ENCODE measurements at regions not wholly inside any gene's neighbourhood (a gene's known extent, or its start where the extent isn't known, plus 50 kb on each side); places are given as distances from the start of the nearest gene placed in this dataset.
"Not testable (repeated sequence)": the region's sequence is repeated elsewhere in the genome, so short reads cannot be mapped to it uniquely, and the experiment has no call there.

DNA sequence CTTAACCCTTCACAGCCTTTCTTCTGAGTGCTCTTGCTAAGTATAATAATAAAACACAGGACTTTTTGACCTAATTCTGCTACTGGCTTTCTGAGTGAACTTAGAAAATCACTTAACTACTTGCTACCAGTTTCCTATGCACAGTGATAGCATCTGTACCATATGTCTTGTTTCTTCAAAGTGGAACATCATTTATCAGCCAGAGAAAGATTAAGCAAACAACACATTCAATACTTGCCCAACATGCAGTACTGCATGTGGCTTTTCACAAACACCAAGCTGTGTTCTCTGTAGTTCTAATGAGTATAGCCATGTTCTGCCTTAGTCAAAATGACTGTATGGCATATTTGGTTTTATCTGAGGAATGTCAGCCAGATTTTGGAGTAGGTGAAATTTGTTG lies 1286.6 kb upstream of the ZEB2 start:
- no peak for DNase-seq (ENCODE audit: low read depth in 2 of 2)

DNA sequence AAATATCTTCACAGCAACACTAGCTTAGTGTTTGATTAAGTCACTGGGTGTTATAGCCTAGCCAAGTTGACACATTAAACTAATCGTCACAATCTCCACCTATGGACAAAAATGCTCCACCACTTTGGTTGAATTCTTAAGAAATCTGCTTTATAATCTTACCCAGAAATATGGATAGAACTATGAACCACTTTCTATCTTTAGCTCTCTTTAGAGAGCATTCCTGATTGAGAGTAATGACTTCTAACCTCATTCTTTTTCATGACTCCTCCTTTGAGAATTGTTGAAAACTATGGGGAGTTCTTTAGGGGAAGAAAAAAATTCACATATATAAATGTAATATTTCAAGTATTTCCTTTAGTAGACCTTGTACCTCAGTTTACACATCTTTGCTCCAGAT lies 1282.2 kb upstream of the ZEB2 start:
- DNase-seq (ENCODE audit: low read depth in 2 of 2), result no peak

DNA sequence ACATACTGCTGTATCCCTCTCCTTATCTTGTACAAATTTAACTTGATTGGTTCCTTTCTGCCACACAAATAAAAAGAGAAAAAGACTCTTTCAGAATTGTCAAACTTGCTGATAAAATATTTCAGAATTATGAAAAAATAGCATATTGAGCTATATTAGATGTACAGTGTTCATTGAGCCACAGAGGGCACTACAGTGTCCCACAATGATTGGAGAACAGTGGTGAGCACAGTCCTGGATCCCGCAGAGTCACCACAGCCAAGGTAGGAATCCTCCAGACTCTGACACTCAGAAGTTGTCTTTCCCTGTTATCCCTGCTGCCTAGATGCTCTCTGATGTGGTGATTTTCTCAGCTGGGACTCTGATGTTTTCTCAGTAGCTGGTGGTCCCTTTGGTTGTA lies 1281.3 kb upstream of the ZEB2 start:
- DNase-seq (ENCODE audit: low read depth in 2 of 2), result no peak

DNA sequence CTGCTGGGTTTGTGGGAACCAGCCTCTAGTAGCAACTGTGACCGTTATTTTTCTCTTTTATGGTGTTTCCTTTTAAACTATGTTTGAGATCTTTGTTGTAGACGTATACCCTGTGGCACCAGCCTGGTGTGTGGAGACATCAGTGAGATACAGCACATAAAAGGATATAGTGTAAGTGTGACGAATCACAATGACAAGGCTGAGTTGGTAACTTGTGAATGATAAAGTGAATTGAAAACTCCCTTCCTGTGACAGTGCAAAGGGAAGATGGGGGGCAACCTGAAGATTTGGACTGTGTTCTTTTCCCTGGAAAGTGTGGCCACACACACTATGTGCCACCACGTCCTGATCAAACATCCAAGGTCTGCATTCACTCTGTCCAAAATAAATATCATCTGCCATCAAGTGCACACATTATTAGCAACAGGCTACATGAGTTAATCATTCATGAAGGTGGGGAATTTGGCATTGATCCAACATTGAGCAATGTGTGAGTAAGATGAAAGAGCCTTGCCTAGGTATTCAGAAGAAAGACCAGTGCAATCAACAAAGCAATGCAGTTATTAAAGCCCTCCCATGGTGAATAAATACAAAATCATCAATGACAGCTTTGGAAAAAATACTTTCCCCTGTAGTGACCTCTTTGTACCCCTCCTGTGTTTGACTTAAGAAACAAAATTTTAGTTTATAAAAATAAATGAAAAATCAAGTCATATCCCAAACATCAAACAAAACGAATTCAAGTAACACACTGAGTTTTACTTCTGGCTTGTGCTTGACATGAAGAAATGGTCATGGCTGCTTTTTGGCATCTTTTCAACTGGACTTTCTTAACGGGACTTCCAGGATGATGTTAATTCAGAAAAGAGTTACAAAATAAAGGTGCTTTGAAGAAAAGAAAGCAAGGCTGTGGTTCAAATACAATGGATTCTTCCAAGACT lies 1280.5 kb upstream of the ZEB2 start:
- no peak for DNase-seq (ENCODE audit: low read depth in 2 of 2)

DNA sequence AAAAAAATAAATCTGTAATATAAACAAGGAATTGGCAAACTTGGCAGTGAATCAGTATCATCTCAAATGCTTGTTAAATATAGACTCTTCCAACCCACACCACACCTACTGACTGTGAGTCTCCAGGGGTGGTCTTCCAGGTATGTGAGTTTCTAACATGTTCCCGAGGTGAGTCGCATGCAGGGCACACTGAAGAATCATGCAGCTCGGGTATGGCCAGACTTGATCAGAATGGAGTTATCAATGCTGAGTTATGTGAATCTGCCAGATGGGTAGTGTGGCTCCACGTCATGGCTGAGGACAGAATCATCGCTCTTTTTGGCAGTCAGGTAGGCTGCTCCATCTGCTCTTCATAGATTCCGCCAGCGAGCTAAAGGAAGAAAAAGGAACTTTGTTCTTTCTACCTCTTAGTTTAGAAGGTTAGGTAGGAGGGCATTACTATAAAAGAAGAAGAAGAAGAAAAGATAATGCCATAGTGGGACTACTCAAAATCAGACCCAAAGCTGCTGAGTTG lies 1279.7 kb upstream of the ZEB2 start:
- no peak for DNase-seq (ENCODE audit: low read depth in 2 of 2)

DNA sequence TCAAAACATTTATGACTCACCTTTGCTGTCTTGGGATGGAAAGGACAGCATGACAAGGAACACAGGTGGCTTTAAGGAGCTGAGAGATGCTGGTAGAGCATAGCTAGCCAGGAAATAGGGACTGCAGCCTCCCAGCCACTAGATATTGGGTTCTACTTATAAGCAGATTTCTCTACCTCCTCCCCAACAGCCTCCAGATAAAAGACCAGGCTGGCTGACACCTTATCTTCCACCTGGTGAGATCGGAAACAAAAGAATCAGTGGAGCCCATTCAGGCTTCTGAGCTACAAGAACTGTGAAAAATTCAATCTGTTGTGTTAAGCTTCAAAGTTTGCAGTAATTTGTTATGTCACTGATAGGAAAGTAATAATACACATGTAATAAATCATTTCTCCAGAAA lies 1278.5 kb upstream of the ZEB2 start:
- no peak for DNase-seq (ENCODE audit: low read depth in 2 of 2)

DNA sequence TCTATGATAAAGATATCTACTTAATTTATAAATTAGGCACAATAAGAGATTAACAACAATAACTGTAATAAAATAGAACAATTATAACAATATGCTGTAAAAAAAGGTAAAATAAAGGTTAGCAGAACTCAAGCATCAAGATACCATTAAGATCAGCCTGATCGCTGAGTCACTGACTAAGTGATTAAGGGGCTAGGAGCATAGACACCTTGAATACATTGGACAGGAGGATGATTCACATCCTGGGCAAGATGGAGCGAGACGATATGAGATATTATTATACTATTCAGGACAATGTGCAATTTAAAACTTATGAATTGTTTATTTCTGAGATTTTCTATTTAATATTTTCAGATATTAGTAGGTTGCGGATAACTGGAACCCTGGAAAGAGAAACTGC lies 1277.8 kb upstream of the ZEB2 start:
- no peak for DNase-seq (ENCODE audit: low read depth in 2 of 2)

DNA sequence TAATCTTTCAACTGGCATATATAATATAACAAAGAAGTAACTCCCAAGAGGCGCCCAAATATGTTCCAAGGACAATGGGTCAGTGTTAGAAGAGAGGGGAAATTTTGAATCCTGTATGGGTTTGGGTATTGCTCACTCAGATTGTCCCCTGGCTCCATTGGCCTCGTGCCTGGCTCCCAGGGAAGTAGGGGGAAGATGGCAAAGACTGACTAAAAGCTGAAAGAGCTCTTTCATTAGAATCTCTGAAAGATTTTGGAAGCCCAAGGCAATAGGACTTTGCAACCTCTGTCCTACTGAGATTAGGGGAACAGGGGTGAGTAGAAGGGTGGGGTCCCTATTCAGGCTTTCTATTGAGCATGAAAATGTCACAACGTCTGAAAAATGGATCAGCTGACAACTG lies 1272.8 kb upstream of the ZEB2 start:
- no peak for DNase-seq (ENCODE audit: low read depth in 2 of 2)

DNA sequence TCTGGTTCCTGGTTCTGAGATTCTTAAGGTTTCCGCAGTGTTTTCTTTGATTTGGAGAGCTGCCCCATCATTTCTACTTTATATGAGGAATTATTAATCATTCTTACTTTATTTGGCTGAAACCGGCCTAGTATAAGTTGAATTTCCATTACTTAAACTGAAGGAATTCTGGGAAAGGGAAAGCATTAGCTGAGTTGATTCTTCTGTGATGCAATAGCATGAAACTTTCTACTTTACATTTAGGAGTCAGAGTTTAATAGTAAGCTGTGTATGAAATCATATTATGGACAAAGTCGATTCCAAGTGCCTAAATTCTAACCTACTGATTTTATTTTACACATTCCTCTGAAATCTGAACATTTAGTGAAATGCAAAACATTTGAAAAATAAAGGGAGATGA lies 1269.7 kb upstream of the ZEB2 start:
- no peak for DNase-seq (ENCODE audit: low read depth in 2 of 2)

DNA sequence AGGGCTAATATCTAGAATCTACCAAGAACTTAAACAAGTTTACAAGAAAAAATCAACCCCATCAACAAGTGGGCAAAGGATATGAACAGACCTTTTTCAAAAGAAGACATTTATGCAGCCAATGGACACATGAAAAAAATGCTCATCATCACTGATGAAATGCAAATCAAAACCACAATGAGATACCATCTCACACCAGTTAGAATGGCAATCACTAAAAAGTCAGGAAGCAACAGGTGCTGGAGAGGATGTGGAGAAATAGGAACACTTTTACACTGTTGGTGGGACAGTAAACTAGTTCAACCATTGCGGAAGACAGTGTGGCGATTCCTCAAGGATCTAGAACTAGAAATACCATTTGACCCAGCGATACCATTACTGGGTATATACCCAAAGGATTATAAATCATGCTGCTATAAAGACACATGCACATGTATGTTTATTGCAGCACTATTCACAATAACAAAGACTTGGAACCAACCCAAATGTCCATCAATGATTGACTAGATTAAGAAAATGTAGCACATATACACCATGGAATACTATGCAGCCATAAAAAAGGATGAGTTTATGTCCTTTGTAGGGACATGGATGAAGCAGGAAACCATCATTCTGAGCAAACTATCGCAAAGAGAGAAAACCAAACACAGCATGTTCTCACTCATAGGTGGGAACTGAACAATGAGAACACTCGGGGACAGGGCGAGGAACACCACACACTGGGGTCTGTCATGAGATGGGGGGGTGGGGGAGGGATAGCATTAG lies 1267.9 kb upstream of the ZEB2 start:
- not testable (repeated sequence) for DNase-seq (ENCODE audit: low read depth in 2 of 2)

DNA sequence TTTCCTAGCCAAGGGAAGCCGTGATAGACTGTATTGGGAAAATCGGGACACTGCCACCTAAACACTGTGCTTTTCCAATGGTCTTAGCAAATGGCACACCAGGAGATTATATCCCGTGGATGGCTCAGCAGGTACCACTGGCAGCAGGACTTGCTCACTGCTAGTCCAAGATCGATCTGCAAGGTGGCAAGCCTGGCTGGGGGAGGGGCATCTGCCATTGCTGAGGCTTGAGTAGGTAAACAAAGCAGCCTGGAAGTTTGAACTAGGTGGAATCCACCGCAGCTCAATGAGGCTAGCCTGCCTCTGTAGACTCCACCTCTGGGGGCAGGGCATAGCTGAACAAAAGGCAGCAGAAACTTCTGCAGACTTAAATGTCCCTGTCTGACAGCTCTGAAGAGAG lies 1262.7 kb upstream of the ZEB2 start:
- DNase-seq (ENCODE audit: low read depth in 2 of 2), result not testable (repeated sequence)

DNA sequence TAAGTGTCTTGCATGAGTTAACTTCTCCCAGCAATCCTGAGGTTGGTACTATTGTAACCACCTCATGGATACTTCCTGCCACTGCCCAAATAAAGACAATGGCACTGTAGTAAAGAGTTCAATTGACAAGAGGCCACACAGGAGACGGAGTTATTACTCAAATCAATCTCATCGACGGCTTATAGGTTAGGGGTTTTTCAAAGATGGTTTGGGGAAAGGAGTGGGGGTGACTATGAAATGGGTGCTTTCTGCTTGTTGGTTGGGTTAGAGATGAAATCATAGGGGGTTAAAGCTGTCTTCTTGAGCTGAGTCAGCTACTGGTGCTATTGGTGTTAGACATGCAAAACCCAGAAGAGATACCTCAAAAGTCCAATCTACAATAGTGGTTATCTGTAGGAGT lies 1258.0 kb upstream of the ZEB2 start:
- no peak for DNase-seq (ENCODE audit: low read depth in 2 of 2)

DNA sequence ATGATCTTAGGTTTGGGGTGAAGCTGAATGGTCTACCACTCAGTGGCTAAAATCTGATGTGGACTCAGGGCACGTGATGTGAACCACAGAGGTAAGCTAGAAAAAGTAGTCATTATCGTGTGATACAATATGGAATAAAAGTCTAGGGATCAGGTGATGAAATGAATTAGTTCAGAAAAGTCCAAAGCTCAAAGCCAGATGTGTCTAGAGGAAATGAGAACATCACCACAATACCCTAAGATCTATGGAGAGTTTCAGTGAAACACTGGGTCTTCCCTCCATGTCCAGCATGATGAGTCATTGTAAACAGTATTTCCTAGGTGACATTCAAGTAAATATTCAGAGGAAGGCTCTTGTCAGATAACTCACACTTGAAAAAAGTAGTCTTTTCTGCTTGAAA lies 1257.4 kb upstream of the ZEB2 start:
- no peak for DNase-seq (ENCODE audit: low read depth in 2 of 2)

DNA sequence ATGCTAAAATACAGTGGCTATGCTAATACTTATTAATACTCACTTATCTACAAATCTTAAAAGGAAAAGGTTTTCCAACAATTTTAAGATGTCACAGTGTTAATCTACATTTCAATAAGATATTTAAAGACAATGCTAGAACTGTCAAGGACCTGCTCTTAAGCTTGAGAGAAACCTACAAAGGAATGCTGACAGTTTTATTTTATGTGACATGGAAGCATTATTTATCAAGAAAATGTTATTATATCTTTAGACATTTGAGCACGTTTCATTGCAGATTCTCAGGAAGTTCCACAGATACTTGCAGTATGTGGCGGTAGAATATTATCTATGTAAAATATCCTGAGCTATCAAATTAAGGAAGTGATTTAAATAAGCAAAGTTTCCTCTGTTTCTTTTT lies 1255.7 kb upstream of the ZEB2 start:
- DNase-seq (ENCODE audit: low read depth in 2 of 2), result no peak

DNA sequence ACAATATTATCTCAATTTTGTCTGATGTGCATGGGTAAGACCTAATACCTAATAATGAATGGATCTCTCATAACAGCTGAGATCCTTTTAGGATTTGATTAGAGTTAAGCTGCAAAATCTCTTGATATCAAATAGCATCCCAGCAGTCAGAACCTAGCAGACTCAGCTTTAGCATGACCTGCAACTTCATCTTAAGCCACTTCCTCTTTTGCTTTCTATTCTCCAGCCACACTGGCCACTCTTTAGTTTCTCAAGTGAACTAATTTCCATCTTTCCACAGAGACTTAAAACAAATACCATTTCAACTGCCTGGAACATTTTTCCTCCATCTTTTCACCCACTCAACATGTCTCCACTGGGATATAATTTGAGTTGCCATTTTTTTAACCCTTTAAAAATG lies 1251.6 kb upstream of the ZEB2 start:
- DNase-seq (ENCODE audit: low read depth in 2 of 2), result no peak

DNA sequence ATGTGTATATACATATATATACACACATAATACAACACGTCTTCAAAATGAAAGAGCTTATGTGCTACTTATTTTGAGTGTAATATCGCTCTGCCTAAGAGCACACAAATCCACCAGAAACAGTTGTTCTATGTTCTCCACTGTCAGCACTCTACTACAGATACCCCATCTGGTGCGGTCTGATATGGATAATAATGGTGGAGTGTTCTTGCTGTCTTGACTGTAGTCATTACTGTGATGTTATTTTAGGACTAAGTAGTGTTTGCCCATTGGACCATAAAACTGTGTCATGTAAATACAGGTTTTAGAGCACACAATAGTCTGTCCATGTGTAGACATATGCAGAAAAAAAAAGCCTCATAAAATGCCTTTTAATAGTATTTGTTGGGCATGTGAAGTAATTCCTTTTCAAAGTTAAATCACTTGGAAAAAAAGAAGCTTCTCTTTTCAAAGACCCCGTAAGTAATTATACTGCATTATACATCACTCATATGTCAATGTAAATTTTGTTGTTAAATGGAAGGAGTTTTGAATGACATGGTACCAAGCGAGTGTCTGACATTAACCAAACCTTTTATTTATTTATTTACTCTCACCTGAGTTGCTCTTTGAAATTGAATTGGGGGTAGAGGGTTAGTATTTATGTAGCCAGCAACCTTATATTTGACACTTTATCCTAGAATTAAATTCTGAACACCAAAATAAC lies 1249.2 kb upstream of the ZEB2 start:
- DNase-seq (ENCODE audit: low read depth in 2 of 2), result no peak

DNA sequence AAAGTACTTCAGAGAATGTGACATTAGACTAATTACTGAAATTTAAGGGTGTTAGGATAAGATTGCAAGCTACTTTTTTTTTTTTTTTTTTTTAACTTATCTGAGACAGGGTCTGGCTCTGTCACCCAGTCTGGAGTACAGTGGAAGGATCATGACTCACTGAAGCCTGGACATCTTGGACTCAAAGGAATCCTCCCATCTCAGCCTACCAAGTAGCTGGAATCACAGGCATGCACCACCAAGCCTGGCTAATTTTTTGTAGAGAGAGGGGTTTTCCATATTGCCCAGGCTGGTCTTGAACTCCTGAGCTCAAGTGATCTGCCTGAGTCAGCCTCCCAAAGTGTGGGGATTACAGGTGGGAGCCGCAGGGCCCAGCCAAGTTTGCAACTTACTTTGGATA lies 1246.0 kb upstream of the ZEB2 start:
- DNase-seq (ENCODE audit: low read depth in 2 of 2), result no peak

DNA sequence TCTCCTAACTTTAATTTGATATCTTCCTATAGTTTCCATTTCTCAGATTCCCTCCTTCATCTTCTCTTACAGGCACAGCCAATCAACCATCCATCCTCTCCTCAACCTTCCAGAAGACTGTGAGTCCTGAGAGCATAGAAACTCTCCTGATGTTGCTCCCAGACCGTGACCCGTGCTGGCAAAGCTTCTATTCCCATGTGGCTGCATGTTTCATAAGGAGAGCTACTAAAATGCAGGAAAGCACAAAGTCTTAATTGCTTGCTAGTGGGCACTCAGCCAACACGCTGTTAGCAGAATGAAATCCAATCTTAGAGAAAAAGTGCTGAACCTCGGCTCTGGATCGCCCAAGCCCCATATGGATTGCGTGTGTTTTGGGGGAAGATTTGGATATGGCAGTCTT lies 1244.7 kb upstream of the ZEB2 start:
- peak in 1 of 2 experiments; percentile 40 for DNase-seq (ENCODE audit: low read depth in 2 of 2)

DNA sequence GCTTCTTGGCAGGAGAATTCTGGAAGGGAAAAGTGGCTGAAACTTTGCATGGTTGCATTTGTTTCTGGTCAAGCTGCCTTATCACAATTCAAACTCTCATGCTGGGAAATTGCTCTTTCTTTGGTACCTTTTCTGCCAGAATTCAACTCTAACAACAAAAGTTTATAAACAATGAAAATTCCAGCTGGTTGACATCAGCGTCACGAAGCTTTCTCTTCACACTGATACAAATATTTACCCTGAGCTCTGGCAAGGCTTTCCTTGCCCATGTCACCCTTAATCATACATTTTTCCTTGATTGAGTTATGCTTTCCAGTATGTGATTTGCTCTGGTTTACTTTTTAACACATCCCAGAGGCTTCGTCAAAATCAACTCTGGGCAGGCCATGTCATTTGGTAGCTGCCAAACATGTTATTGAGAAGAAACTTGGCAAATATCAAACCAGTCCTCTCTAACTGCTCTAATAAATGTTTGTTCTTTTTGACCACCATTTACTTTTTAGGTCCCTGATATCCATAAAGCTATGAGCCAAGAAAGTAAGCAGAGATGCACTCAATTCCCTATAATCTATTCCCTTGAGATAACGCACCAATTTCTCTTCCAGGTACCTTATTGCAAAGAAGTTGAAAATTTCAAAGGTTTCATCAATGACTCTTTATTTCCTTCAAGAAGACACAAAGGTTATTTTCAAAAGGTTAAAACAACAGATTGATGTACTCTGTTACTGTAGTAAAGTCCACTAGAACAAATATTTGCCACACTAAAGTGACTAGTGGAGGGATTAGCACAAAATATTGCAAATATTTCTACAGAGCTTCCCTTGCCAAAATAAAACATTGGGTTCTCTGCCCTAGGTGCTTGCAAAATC lies 1241.1 kb upstream of the ZEB2 start:
- DNase-seq (ENCODE audit: low read depth in 2 of 2), result no peak

DNA sequence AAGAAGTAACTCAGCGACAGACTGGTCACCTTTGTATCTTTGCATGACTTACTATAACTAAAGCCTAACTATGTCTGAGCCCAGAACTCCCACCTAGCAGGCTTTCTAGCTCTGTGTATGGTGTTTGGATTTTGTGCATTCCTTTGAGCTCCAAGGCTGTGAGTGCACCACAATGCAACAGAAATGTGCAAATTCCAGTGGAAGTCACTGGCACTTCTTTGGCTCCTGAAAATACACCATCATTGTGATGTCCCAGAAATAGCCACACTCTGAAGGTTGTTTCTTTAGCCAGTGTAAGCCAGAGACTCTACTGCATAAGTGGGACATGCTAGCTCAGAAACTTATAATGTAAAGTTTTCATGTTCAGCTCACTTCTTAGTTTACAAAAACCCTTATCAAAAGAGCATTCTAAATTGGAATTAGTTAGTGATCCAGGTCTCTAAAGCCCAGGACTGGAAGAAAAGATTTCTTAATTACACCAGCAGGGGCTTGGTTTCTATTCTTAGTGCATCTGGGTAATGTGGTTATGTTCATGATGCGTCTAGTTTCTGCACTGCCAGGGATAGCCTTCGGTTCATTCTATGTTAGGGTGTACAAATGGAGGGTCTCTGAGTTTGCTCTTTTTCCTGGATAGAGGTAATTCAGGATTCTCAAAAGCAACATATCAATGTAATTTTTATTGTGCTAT lies 1239.5 kb upstream of the ZEB2 start:
- no peak for DNase-seq (ENCODE audit: low read depth in 2 of 2)
